T-helper 1 cell treated with Interleukin-12 subunit alpha and Interleukin-12 subunit beta and Interleukin-4 antibody, amounts not matched to agents 30 μg/mL and 1 μg/mL, for 36 hours (primary cell): ENCODE measurements at regions not wholly inside any gene's neighbourhood (a gene's known extent, or its start where the extent isn't known, plus 50 kb on each side); places are given as distances from the start of the nearest gene placed in this dataset.

Experiments
- H3K27ac Mint-ChIP-seq: one replicate; pipeline ENCODE4 v1.8.0; 2021; ENCODE audit warnings: mild to moderate bottlenecking, mixed read lengths
- H3K27me3 Mint-ChIP-seq: one replicate; pipeline ENCODE4 v1.8.0; 2021; ENCODE audit warnings: low read depth, mixed read lengths
- H3K36me3 Mint-ChIP-seq: one replicate; pipeline ENCODE4 v1.8.0; 2021; ENCODE audit warnings: low read depth, mixed read lengths
- H3K4me1 Mint-ChIP-seq: one replicate; pipeline ENCODE4 v1.8.0; 2021; ENCODE audit warnings: low read depth, mixed read lengths
- H3K4me3 Mint-ChIP-seq: one replicate; pipeline ENCODE4 v1.8.0; 2021; ENCODE audit warnings: mild to moderate bottlenecking, moderate library complexity, mixed read lengths
- H3K9me3 Mint-ChIP-seq: one replicate; pipeline ENCODE4 v1.8.0; 2021; ENCODE audit warnings: mixed read lengths

- Mint-ChIP-seq H3K27ac (no peak overlapping the region), H3K4me1 (peaks cover 4% of the 10 kb centered on the region), H3K9me3 (no peaks in the 10 kb centered on the region), H3K36me3 (no peaks in the 10 kb centered on the region), H3K27me3 (peaks cover 13% of the 10 kb centered on the region), H3K4me3 (no peak overlapping the region)
Measured at GRCh38 chr2:16259010-16259409, 318.7 kb downstream of the MYCN start.

- H3K9me3 Mint-ChIP-seq = no peaks in the 10 kb centered on the region
- H3K4me3 Mint-ChIP-seq = no peak overlapping the region
- H3K36me3 Mint-ChIP-seq = no peaks in the 10 kb centered on the region
- peaks cover 13% of the 10 kb centered on the region for H3K27me3 Mint-ChIP-seq
- H3K27ac Mint-ChIP-seq = no peak overlapping the region
- H3K4me1 Mint-ChIP-seq = peaks cover 4% of the 10 kb centered on the region
Measured at GRCh38 chr2:16258350-16258749, 318.0 kb downstream of the MYCN start.

GRCh38 chr2:16257322-16258028 lies 317.1 kb downstream of the MYCN start:
- no peak overlapping the region for H3K27ac Mint-ChIP-seq
- no peaks in the 10 kb centered on the region for H3K36me3 Mint-ChIP-seq
- H3K27me3 Mint-ChIP-seq = peaks cover 13% of the 10 kb centered on the region
- no peak overlapping the region for H3K4me3 Mint-ChIP-seq
- no peaks in the 10 kb centered on the region for H3K9me3 Mint-ChIP-seq
- H3K4me1 Mint-ChIP-seq = peaks cover 4% of the 10 kb centered on the region

- Mint-ChIP-seq H3K27me3 (peaks cover 13% of the 10 kb centered on the region), H3K4me1 (peaks cover 4% of the 10 kb centered on the region), H3K27ac (no peak overlapping the region), H3K4me3 (no peak overlapping the region), H3K9me3 (no peaks in the 10 kb centered on the region), H3K36me3 (no peaks in the 10 kb centered on the region)
Measured at GRCh38 chr2:16256601-16257321, 316.4 kb downstream of the MYCN start.

- no peak overlapping the region for H3K27ac Mint-ChIP-seq
- peaks cover 4% of the 10 kb centered on the region for H3K4me1 Mint-ChIP-seq
- peaks cover 13% of the 10 kb centered on the region for H3K27me3 Mint-ChIP-seq
- H3K36me3 Mint-ChIP-seq = no peaks in the 10 kb centered on the region
- H3K4me3 Mint-ChIP-seq = no peak overlapping the region
- H3K9me3 Mint-ChIP-seq = no peaks in the 10 kb centered on the region
Measured at GRCh38 chr2:16255120-16255519, 314.8 kb downstream of the MYCN start.

- Mint-ChIP-seq H3K36me3 (no peaks in the 10 kb centered on the region), H3K27me3 (peaks cover 13% of the 10 kb centered on the region), H3K27ac (no peak overlapping the region), H3K4me1 (peaks cover 4% of the 10 kb centered on the region), H3K4me3 (no peak overlapping the region), H3K9me3 (no peaks in the 10 kb centered on the region)
Measured at GRCh38 chr2:16254356-16254965, 314.1 kb downstream of the MYCN start.

GRCh38 chr2:16253291-16253690 lies 312.9 kb downstream of the MYCN start:
- Mint-ChIP-seq H3K27me3 (peaks cover 13% of the 10 kb centered on the region), H3K36me3 (no peaks in the 10 kb centered on the region), H3K4me3 (no peak overlapping the region), H3K4me1 (peaks cover 4% of the 10 kb centered on the region), H3K9me3 (no peaks in the 10 kb centered on the region), H3K27ac (no peak overlapping the region)

GRCh38 chr2:16252891-16253290 lies 312.5 kb downstream of the MYCN start:
- peaks cover 10% of the 10 kb centered on the region for H3K27me3 Mint-ChIP-seq
- peaks cover 4% of the 10 kb centered on the region for H3K4me1 Mint-ChIP-seq
- H3K9me3 Mint-ChIP-seq = no peaks in the 10 kb centered on the region
- no peak overlapping the region for H3K4me3 Mint-ChIP-seq
- H3K27ac Mint-ChIP-seq = no peak overlapping the region
- H3K36me3 Mint-ChIP-seq = no peaks in the 10 kb centered on the region

- Mint-ChIP-seq H3K4me1 (peaks cover 2% of the 10 kb centered on the region), H3K4me3 (no peak overlapping the region), H3K9me3 (no peaks in the 10 kb centered on the region), H3K27ac (no peak overlapping the region), H3K27me3 (peaks cover 4% of the 10 kb centered on the region), H3K36me3 (no peaks in the 10 kb centered on the region)
Measured at GRCh38 chr2:16252251-16252650, 311.9 kb downstream of the MYCN start.

GRCh38 chr2:16251511-16252225 lies 311.3 kb downstream of the MYCN start:
- no peaks in the 10 kb centered on the region for H3K9me3 Mint-ChIP-seq
- no peaks in the 10 kb centered on the region for H3K36me3 Mint-ChIP-seq
- H3K27me3 Mint-ChIP-seq = peaks cover 4% of the 10 kb centered on the region
- no peak overlapping the region for H3K27ac Mint-ChIP-seq
- no peak overlapping the region for H3K4me3 Mint-ChIP-seq
- H3K4me1 Mint-ChIP-seq = no peaks in the 10 kb centered on the region

GRCh38 chr2:16250886-16251285 lies 310.5 kb downstream of the MYCN start:
- H3K27ac Mint-ChIP-seq = no peak overlapping the region
- no peak overlapping the region for H3K4me3 Mint-ChIP-seq
- peaks cover 4% of the 10 kb centered on the region for H3K27me3 Mint-ChIP-seq
- no peaks in the 10 kb centered on the region for H3K9me3 Mint-ChIP-seq
- H3K36me3 Mint-ChIP-seq = no peaks in the 10 kb centered on the region
- no peaks in the 10 kb centered on the region for H3K4me1 Mint-ChIP-seq

- peaks cover 4% of the 10 kb centered on the region for H3K27me3 Mint-ChIP-seq
Measured at GRCh38 chr2:16250466-16250865, 310.1 kb downstream of the MYCN start.

GRCh38 chr2:16250056-16250425 lies 309.7 kb downstream of the MYCN start:
- Mint-ChIP-seq H3K4me3 (no peak overlapping the region), H3K27ac (no peak overlapping the region), H3K4me1 (no peaks in the 10 kb centered on the region), H3K27me3 (peaks cover 4% of the 10 kb centered on the region), H3K9me3 (no peaks in the 10 kb centered on the region), H3K36me3 (no peaks in the 10 kb centered on the region)

More at GRCh38 chr2:16250466-16250865, 310.1 kb downstream of the MYCN start:
- Mint-ChIP-seq H3K4me3 (no peak overlapping the region), H3K36me3 (no peaks in the 10 kb centered on the region), H3K27ac (no peak overlapping the region), H3K9me3 (no peaks in the 10 kb centered on the region), H3K4me1 (no peaks in the 10 kb centered on the region)

GRCh38 chr2:16249246-16250055 lies 309.1 kb downstream of the MYCN start:
- no peaks in the 10 kb centered on the region for H3K36me3 Mint-ChIP-seq
- H3K27me3 Mint-ChIP-seq = no peaks in the 10 kb centered on the region
- no peaks in the 10 kb centered on the region for H3K4me1 Mint-ChIP-seq
- no peak overlapping the region for H3K27ac Mint-ChIP-seq
- H3K4me3 Mint-ChIP-seq = no peak overlapping the region
- no peaks in the 10 kb centered on the region for H3K9me3 Mint-ChIP-seq
